ENCODE measurements at regions not wholly inside any gene's neighbourhood (a gene's known extent, or its start where the extent isn't known, plus 50 kb on each side); places are given as distances from the start of the nearest gene placed in this dataset.

- no peak overlapping the region for H3K27ac ChIP-seq
Observed at GRCh38 chr7:53292341-53292740, 256.9 kb downstream of the POM121L12 start.

GRCh38 chr7:53302496-53303246, 267.2 kb downstream of the POM121L12 start:
- no peak for TF ChIP-seq CTCF (IDR thresholded peaks at IDR 0.05)
- no peak for TF ChIP-seq ZFX (IDR thresholded peaks at IDR 0.05; ENCODE audit: borderline replicate concordance)
- no peak overlapping the region for H3K27ac ChIP-seq

More at GRCh38 chr7:53292341-53292740, 256.9 kb downstream of the POM121L12 start:
- TF ChIP-seq CTCF (IDR thresholded peaks at IDR 0.05) (no peak), ZFX (IDR thresholded peaks at IDR 0.05; ENCODE audit: borderline replicate concordance) (no peak)

GRCh38 chr7:53303781-53304180, 268.3 kb downstream of the POM121L12 start:
- no peak overlapping the region for H3K27ac ChIP-seq
- TF ChIP-seq CTCF (IDR thresholded peaks at IDR 0.05): no peak
- no peak for TF ChIP-seq ZFX (IDR thresholded peaks at IDR 0.05; ENCODE audit: borderline replicate concordance)

- TF ChIP-seq CTCF (IDR thresholded peaks at IDR 0.05) (no peak), ZFX (IDR thresholded peaks at IDR 0.05; ENCODE audit: borderline replicate concordance) (no peak)
- H3K27ac ChIP-seq: no peak overlapping the region
Observed at GRCh38 chr7:53306846-53307245, 271.4 kb downstream of the POM121L12 start.

GRCh38 chr7:53311205-53311604, 275.8 kb downstream of the POM121L12 start:
- no peak for TF ChIP-seq ZFX (IDR thresholded peaks at IDR 0.05; ENCODE audit: borderline replicate concordance)
- TF ChIP-seq CTCF (IDR thresholded peaks at IDR 0.05): no peak
- no peak overlapping the region for H3K27ac ChIP-seq

- TF ChIP-seq ZFX (IDR thresholded peaks at IDR 0.05; ENCODE audit: borderline replicate concordance) (no peak), CTCF (IDR thresholded peaks at IDR 0.05) (no peak)
- no peak overlapping the region for H3K27ac ChIP-seq
Observed at GRCh38 chr7:53315981-53316380, 280.5 kb downstream of the POM121L12 start.

- TF ChIP-seq CTCF (IDR thresholded peaks at IDR 0.05) (no peak), ZFX (IDR thresholded peaks at IDR 0.05; ENCODE audit: borderline replicate concordance) (no peak)
- H3K27ac ChIP-seq: no peak overlapping the region
Observed at GRCh38 chr7:53318566-53318965, 283.1 kb downstream of the POM121L12 start.

All from 22Rv1 (cell line).